Fibroblast of gingiva (primary cell): ENCODE measurements at regions not wholly inside any gene's neighbourhood (a gene's known extent, or its start where the extent isn't known, plus 50 kb on each side); places are given as distances from the start of the nearest gene placed in this dataset.
"Not testable (repeated sequence)": the region's sequence is repeated elsewhere in the genome, so short reads cannot be mapped to it uniquely, and the experiment has no call there.

Experiments used
- DNase-seq: peaks from one replicate; pipeline ENCODE4 v3.0.0-alpha.2; 2011; ENCODE audit warnings: low read depth

DNA sequence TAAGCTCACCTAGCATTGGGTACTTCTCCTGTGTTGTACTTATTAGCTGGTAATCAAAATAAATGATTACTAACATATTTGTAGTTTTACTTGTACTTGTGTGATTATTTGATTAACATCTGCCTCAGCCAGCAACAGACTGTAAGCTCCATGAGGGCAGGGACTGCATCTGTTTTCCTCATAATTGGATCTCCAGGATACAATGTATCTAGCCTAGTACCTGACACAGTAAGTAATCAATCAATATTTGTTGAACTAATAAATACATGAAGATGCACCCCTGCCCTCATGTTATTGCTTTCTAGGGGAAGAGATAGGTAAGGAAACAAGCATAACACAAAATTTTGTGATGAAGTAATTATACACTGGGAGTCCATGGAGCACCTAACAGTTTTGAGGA is 101.5 kb downstream of the TENT5C start:
- DNase-seq = no peak

DNA sequence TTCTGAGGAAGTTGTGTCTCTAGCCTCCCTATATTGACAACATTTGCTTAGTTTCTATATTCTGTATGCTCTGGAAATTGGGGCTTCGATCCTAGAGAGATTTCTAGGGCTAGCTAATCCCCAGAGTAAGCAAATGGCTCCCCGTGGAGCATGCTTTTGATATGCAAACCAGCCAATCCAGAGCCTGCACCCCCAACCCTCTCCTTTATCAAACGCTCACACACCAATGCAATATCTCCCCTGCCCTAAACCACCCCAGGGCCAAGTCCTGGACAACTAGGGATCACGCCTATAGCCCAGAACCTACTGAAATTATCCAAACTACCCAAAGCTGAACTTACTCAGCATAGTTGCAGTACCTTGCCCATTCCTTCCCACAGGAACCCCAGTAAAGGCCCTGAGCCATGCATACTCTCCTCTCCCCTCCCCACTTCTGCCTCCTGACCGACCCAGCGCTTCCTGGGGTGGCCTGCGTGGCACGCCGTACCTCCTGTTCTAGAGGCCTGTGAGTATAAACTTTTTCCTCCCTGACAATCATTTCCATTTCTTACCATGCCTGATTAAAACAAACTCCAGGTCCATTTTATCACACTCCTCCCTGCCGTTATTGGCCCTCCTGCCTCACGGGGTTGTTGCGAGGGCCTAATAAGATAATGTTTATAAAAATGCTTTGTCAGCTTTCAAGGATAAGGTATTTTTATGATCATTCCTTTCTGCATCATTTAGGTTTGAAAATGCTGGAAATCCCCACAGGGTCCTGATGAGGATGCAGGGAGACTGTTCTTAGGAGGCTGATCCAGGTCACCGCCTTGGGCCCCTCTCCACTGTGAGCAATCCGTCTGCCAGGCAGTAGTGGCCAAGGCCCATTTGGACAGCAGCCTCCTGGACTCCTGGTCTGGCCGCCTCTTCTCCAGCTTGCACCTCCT is 102.7 kb downstream of the TENT5C start:
- no peak for DNase-seq

DNA sequence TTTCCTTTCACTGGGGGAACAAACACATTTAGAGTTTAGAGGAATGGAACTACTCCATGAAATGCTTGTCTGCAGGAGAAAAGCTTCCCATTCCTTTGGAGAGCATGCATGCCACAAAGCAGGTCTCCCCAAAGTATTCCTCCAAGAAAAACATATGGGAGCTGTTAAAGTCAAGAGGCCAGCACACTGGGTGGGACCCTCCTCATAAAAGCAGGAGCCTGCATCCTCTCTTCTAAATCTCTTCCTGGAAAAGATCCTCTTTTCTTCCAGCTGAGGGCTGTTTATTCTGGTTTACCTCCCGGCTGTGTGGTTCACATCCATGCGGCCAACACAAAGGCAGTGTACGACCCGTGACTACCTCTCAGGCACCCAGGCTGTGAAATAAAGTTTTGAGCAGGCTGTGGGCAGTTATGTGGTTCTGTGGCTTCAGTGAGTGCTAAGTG is 103.4 kb downstream of the TENT5C start:
- no peak for DNase-seq

DNA sequence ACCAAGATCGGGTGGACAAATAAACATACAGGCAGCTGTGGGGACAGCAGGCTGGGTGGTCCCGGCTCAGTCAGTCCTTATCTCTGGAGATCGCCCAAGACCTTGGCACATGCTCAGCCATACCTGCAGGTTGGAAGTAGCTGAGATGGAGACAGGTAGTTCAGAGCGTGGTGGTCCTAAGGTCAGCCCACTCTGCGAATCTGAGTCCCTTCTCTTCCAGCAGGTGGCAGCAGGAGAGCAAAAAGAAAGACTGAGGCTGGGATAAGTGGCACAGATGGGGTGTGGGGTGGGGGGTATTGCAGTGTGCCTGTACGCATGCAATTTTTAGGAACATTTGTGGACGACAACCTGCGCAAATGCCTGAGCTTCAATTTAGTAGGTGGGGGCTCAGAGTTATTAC is 104.9 kb downstream of the TENT5C start:
- DNase-seq = no peak

DNA sequence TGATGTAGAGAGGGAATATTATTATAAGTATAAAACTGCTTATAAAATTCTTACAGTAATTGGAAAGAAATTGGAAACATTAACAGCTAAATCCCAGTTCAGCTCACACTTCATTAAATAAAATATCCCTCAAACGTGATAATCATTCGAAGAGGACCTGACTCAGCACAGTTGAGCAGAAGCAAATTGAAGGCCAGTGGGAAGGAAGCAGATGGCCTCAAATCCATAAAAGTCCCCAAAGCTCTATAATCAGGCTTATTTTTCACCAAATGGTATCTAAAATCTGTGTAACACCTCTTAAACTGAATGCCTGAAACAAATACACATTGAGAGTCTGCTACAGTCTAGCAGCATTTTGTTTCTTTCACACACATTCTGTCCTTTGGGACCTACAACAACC is 106.8 kb downstream of the TENT5C start:
- no peak for DNase-seq

DNA sequence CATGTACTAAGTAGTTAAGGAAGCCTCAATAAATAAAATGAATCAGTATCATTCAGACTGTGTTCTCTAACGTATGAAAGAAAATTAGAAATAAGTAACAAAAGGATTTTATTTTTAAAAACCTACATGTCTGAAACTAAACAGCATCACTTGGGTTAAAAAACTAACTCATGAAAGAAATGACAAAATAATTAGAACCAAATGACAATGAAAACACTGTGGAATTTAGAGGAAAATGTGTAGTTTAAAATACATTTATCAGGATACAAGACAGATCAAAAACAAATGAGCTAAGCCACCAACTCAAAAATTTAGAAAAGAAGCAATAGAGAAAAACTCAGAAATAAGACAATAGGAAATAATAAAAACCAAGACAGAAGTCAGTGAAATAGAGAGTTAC is 108.7 kb downstream of the TENT5C start:
- no peak for DNase-seq

DNA sequence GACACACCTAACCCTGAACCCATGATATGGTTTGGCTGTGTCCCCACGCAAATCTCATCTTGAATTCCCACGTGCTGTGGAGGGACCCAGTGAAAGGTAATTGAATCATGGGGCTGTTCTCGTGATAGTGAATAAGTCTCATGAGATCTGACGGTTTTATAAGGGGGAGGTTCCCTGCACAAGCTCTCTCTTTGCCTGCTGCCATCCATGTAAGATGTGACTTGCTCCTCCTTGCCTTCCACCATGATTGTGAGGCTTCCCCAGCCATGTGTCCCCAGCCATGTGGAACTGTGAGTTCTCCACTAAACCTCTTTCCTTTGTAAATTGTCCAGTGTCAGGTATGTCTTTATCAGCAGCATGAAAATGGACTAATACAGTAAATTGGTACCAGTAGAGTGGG is 110.2 kb downstream of the TENT5C start:
- DNase-seq = not testable (repeated sequence)

DNA sequence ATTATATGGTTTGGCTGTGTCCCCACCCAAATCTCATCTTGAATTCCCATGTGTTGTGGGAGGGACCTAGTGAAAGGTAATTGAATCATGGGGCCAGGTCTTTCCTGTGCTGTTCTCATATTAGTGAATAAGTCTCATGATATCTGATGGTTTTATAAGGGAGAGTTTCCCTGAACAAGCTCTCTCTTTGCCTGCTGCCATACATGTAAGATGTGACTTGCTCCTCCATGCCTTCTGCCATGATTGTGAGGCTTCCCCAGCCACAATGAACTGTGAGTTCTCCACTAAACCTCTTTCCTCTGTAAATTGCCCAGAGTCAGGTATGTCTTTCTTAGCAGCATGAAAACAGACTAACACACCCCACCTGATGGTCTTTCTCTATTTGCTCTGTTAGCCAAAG is 112.1 kb downstream of the TENT5C start:
- not testable (repeated sequence) for DNase-seq

DNA sequence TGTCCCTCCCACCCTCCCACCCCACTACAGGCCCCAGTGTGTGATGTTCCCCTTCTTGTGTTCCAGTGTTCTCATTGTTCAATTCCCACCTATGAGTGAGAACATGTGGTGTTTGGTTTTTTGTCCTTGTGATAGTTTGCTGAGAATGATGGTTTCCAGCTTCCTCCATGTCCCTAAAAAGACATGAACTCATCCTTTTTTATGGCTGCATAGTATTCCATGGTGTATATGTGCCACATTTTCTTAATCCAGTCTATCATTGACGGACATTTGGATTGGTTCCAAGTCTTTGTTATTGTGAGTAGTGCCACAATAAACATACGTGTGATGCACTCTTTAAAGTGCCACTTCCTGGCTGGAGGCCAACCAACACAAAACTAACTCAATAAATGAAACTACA is 112.7 kb downstream of the TENT5C start:
- not testable (repeated sequence) for DNase-seq

DNA sequence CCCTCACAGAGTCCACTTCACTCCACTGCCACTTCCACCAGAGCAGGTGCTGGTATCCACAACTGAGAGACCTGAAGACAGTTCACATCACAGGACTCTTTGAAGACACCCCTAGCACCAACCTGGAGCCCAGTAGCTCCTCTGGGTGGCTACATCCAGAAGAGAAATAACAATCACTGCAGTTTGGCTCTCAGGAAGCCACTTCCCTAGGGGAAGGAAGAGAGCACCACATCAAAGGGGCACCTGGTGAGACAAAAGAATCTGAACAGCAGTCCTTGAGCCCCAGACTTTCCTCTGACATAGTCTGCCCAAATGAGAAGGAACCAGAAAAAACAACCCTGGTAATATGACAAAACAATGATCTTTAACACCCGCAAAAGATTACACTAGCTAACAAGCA is 113.2 kb downstream of the TENT5C start:
- DNase-seq = no peak

DNA sequence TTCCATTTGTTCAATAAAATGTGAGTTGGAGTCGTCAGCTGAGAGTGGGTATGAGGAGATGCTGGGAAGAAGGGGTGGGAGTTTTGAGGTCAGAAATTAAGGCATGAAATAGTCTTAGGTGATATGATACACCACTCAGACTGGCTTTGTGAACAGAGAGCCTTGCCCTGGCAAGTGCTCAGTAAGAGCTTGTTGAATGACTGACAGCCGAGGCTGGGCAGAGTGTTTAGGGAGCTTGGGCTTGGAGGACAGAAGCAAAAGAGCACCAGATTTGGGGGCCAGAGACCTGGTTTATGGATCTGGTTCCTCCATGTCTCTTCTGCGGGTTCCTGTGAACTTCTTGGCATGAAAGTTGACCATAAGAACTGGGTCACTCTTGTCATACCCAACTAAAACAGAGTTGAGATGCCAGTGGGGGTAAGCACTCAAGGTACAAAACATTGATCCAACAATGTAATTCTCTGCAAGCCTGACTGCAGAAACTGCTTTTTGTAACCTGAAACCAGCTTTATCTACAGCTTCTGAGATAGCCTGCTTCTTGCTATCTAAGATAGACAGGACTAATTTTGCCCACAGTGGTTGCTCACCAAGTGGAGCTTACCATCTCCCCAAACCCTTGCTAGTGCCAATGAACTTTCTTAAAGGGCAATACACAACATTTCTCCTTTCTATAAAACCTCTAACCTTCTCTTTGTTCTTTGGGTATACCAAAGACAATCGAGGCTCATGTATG is 126.4 kb downstream of the TENT5C start:
- DNase-seq = no peak

DNA sequence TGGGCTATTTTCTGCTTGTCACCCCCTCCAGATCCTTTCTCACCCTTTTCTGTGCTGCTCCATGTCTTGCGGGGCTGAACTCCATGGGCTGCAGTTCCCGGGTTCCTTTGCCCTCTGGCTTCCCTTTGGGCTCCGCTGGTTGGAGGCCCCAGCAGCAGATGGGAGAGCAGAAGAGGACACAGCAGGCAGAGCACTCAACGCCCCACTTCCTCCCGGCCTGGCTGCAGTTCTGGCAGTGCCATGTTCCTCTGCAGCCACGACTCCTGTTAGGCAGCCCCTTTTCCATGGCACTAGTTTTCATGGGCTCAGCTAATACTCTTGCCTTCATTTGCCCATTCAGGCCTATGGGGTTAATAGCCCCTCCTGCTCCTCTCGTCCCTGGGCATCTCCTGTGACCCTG is 127.1 kb downstream of the TENT5C start:
- no peak for DNase-seq

DNA sequence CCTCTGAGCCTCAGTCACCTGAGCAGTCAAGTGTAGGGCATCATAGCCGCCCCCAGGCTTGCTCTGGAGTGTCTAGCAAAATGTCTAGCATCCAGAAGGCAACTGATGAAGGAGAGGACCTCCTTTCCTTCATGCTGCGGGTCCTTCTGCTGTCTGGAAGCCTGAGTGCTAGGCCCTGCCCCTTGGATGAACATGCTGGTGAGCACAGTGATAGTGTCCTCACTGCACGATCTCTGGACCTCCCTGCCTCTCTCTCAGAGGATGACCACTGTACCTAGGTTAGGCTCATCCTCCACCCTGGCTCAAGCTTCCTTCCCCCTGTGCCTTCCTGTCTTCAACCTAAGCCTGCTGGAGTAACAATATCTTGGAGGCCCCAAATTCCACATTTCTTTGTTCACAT is 128.6 kb downstream of the TENT5C start:
- no peak for DNase-seq

DNA sequence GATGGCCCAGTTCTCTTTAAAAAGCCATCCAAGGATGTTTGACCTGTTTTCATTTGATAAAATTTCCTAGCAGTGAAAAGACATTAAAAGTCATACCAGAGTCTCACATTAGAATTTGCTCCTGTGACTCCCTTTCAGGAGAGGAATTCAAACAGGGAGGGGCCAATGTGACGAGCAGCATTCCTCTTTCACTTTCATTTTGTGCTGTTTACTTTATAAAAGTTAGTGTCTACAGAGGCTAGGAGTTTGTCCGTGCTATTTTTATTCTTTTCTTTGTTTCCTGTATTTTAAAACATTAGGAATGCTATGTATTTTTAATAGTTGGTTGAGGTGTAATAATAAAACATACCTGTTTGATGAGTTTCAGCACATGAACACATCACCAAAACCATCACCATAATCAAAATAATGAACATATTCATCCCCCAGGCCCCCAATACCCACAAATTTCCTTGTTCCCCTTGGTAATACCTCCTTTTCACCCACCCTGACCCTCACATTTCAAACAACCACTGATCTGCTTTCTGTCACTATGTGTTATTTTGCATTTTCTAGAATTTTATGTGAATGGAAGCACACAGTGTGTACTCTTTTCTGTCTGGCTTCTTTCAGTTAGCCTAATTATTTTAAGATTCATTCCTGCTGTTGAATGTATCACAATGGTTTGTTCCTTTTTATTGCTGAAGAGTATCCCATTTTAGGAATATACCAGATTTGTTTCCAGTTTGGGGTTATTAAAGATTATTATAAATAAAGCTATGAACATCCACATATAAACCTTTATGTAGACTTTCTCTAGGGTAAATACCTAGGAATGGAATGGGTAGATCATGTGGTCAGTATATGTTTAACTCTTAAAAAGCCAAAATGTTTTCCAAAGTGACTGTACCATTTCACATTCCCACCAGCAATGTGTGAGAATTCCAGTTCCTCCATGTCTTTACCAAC is 129.5 kb downstream of the TENT5C start:
- DNase-seq = peak; percentile 35

DNA sequence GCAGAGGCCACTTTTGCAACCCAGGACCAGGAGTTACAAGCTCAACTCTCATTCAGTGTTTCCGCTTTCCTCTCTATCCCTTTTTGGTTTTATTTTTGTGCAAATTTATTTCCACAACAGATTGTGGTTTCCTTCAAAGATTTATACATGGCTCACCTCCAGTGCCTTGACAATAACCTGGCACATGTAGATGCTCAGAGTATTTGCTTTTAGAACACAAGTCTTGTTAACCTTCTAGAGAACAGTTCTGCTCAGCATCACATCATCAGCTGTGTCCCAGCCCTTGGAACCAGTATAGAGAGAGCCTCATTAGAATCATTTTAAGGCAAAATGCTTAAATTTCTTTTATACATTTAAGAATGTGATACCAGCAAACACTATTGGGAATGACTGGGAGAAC is 133.7 kb downstream of the TENT5C start:
- no peak for DNase-seq

DNA sequence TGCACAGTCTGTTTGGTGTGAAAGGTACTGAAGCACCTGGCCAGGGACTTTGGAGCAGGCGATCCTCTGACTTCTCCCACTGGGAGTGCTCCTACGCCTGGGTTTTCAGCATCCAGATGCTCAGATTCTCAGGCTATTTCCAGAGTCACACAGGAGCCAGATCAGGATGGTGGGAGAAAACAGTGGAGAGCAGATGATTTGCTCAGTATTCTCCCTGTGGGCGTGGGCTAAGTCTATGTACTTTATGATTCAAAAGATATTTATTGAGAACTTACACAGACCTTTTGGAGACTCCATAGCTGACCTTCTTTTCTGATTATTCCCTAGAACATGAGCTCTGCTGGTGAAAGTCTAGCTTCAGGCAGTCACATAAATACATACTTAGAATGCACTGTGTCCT is 134.6 kb downstream of the TENT5C start:
- DNase-seq = no peak

DNA sequence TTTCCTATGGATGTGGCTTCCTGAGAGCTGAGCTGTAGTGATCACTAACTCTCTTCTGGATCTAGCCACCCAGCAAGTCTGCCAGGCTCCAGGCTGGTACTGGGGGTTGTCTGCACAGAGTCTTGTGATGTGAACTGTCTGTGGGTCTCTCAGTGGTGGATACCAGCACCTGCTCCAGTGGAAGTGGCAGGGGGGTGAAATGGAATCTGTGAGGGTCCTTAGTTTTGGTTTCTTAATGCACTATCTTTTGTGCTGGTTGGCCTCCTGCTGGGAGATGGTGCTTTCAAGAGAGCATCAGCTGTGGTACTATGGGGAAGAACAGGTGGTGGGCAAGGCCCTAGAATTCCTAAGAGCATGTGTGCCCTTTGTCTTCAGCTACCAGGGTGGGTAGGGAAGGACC is 140.7 kb downstream of the TENT5C start:
- DNase-seq = not testable (repeated sequence)

DNA sequence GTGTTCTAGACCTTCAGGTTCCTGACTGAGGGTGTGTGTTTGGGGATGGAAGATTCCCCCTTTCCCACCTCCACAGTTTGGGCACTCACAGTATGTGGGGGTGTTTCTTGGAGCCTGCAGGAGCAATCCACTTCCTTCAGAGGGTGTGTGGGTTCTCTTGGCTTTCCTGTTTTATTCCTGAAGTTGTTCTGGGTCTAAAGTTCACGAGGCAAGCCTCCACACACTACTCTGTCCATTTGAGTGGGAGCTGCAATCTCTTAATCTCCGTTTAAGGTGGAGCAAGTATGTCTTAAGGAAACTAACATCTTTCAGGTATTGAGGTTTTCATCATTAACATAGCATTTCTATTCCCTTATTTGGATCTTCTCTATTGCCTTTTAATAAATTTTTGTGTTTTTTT is 141.8 kb downstream of the TENT5C start:
- no peak for DNase-seq

DNA sequence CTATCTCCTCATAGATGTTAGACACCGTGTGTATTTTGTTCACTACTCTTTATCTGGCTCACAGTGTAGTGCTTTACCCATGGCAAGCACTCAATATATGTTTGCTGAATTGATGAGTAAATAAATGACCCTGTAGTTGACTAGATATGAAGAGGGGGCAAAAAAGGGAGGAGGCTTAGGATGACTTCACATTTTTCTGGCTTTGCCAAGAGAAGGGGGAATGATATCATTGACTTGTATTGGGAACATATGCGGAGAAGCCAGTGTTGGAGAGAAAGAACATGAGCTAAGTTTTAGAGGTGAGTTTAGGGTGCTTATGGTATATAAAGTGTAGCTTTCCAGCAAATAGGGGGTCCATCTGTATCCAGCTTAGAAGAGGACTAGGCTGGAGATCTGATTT is 145.5 kb downstream of the TENT5C start:
- no peak for DNase-seq

DNA sequence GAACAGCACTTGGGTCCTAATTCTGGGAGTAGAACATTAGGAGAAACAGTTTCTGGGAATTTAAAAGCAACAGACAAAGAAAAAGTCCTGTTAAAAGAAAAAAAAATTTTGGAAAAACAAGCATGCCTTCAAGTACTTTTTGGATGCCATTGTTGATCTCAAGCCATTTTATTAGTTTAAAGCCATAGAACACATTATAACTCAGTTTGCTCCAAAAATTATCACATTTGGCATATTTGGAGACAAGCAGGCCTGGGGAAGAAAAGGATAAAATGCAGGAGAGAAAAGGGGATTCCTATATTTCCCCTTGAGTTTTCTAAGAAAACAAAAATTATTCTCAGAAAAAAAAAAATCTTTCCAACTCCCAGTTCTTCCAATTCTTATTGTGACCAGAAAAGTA is 146.8 kb downstream of the TENT5C start:
- DNase-seq = no peak

DNA sequence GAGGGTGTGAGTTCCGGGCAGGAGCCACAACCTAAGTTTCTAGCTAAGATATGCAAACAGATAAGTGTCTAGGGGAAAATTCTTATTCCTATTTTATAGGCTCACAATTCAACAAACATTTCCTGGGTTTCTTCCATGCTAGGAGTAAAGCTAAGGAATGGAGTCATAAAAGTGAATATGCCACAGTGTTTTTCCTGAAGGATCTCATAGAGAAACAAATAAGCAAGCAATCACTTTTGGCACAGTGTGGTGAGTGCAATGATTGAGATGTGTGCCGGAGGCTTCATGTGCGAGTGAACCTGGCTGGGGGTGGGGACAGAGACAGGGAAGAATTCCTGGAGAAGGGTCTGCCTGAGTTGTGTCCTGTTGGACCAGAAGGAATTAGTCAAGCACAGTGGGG is 147.4 kb downstream of the TENT5C start:
- DNase-seq = no peak

DNA sequence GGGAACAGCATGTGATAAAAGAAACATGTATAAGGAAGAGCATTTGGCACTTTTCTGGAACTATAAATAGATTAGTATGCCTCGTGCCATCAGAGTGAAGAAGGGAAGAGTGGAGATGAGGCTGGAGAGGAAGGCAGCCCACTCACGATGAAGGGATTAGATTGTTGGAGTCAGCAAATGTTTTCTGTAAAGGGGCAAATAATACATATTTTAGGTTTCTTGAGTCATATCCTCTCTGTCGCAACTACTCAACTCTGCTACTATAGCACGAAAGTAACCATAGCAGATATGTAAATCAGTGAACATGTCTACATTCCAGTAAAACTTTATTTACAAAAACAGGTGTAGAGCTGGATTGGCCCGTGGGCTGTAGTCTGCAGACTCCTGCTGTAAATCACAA is 147.8 kb downstream of the TENT5C start:
- peak; percentile 60 for DNase-seq
